HG02981 (cell line): ENCODE measurements at regions not wholly inside any gene's neighbourhood (a gene's known extent, or its start where the extent isn't known, plus 50 kb on each side); places are given as distances from the start of the nearest gene placed in this dataset.
"Not testable (repeated sequence)": the region's sequence is repeated elsewhere in the genome, so short reads cannot be mapped to it uniquely, and the experiment has no call there.

Experiments
- ATAC-seq: cut with Tn5 transposase; IDR thresholded peaks from one replicate; pipeline ENCODE4 v1.9.1; 2021; ENCODE audit warnings: mild to moderate bottlenecking, moderate library complexity; ENCODE audit not compliant: unreplicated experiment

GRCh38 chr3:154842536-154842935, 237.6 kb upstream of the MME start:
- ATAC-seq, result no peak

- no peak for ATAC-seq
Observed at GRCh38 chr3:154835639-154836038, 244.5 kb upstream of the MME start.

DNA sequence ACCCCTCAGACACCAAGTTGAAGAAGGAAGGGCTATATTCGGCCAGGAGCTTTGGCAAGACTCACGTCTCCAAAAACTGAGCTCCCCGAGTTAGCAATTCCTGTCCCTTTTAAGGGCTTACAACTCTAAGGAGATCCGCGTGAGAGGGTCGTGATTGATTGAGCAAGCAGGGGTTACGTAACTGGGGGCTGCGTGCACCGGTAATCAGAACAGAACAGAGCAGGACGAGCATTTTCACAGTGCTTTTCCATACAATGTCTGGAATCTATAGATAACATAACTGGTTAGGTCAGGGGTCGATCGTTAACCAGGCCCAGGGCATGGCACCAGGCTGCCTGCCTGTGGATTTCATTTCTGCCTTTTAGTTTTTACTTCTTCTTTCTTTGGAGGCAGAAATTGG, 245.3 kb upstream of the MME start:
- not testable (repeated sequence) for ATAC-seq

GRCh38 chr3:154829929-154830328, 250.2 kb upstream of the MME start:
- ATAC-seq, result no peak

GRCh38 chr3:154819491-154819890, 260.6 kb upstream of the MME start:
- ATAC-seq, result no peak

DNA sequence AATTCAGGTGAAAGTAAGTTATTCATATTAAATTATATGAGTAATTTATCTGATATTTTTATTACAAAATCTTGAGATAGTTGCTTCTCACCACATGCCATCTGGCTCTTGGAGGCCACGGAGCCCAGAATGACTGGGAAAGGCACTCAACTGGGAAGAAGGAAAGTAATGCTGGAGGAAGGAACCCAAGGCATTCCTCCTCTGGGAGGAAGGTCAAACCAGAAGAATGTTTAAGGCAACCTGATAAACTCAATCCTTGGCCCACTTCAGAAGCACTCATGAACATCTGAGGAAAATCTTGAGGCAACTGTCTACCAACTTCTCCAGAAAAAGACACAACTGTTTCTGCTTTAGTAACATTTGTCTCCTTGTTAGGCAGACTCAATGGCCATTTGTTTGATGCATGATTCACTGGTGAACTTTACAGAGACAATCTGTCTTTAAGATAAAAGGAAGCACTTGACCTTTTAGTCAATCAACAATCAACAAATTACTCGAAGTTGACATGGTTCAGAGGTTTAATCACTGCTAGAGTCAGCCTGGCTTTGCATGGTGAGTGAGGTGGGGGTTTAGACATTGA, 261.4 kb upstream of the MME start:
- ATAC-seq, result no peak

DNA sequence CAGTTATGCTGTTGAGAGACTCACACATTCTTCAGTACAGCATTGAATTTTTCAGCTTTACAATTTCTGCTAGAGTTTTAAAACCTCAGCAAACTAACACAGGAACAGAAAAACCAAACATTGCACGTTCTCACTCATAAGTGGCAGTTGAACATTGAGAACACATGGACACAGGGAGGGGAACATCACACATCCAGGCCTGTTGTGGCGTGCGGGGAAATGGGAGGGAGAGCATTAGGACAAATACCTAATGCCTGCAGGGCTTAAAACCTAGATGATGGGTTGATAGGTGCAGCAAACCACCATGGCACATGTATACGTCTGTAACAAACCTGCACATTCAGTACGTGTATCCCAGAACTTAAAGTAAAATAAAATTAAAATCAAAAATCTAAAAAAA, 270.1 kb upstream of the MME start:
- ATAC-seq, result not testable (repeated sequence)

DNA sequence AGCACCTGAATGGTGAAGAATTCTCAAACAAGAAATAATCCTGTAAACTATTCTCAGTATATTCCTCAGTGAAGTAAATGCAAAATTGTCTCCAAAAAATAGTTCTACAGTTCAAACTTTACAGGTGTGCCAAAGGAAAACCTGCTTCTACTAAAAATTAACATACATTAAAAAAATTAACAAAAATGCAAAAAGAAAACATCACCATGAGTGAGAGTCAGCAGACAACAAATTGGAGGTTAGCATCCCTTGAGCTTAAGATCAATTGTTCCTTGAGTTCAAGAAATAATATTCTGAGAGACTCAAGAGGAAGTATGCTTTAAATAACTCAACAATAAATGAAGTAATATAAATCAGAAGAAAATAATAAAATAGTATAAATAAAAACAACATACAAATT, 278.4 kb upstream of the MME start:
- no peak for ATAC-seq

DNA sequence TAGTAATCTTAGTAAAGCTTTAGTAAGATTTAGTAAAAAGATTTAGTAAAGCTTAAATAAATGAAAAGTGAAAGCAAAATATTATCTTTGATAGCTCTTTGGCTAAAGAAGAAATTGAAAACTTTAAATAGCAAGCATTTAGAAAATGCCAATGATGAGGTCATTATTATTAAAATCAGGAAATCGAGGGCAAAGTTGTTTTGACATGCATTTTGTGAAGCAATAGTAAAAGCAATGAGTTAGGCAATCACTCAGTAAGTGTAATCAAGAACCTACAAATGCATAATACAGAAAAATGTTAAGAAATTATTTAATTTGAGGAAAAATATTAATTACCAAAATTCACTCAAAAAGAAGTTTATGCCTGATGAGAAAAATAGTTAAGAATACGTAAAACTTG, 280.3 kb upstream of the MME start:
- no peak for ATAC-seq

DNA sequence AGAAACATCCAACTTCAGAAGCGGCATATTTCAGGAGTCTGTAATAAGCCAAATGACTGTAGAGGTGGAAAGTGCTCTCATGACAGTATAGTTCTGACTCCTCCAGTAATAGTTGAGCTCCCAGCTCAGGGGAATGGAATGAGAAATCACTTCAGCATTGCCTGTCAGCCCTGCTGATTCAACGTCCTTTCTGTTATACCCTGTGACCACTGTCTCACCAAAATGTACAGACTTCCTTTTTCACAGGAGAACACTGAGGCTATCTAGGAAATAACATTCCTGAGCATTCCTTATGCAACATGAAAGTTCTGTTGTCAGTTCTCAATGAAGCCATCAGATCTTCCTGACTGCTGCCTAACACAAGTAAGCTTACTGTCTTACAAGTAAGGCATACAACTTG, 284.5 kb upstream of the MME start:
- ATAC-seq, result no peak

GRCh38 chr3:154794814-154795445, 285.2 kb upstream of the MME start:
- no peak for ATAC-seq

GRCh38 chr3:154794391-154794790, 285.7 kb upstream of the MME start:
- ATAC-seq, result no peak

GRCh38 chr3:154792828-154793227, 287.3 kb upstream of the MME start:
- ATAC-seq, result no peak

- ATAC-seq, result no peak
Observed at GRCh38 chr3:154791611-154792010, 288.5 kb upstream of the MME start.

GRCh38 chr3:154786724-154787123, 293.4 kb upstream of the MME start:
- no peak for ATAC-seq

DNA sequence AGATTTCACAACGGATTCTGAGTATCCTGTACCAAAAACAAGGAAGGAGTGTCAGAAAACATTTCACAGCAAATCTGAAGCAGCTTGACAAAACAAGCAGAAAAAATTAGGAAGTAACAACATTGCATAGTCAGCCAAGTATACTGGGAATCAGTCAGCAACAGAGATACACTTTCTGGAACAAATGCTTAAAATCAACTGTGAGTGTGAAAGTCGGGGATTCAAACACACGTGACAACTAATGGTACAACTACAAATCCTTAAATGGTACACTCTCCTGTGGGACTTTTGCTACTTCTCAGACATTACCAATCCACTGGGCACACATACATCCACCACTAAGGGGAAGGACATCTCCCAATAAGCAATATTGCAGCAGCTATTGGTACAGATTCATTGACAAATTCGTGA, 296.6 kb upstream of the MME start:
- no peak for ATAC-seq

GRCh38 chr3:154783061-154783460, 297.1 kb upstream of the MME start:
- ATAC-seq, result no peak

DNA sequence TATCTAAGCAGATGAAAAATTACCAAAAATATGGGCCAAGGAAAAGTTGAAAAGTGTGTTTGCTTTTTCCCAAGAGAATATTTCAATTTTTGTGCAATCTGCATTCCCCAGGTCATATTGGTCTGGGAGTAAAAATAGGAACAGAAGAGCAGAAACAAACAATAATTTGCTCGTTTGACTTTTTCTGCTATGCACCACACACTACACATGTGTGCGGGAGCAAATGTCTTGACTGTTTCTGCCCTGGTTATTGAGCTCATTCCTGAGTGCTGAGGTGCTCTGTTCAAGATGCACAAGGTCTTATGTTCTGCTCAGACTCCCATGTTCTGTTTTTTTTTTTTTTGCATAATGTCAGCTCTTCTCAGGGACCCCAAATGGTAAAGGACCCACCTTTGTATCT, 298.0 kb upstream of the MME start:
- no peak for ATAC-seq

- ATAC-seq, result no peak
Observed at GRCh38 chr3:154781595-154781994, 298.5 kb upstream of the MME start.

- ATAC-seq, result no peak
Observed at GRCh38 chr3:154780263-154780662, 299.9 kb upstream of the MME start.

- no peak for ATAC-seq
Observed at GRCh38 chr3:154779571-154779970, 300.5 kb upstream of the MME start.

GRCh38 chr3:154778057-154778456, 302.1 kb upstream of the MME start:
- no peak for ATAC-seq
